ACC112 (cell line): ENCODE measurements at regions not wholly inside any gene's neighbourhood (a gene's known extent, or its start where the extent isn't known, plus 50 kb on each side); places are given as distances from the start of the nearest gene placed in this dataset.

Experiments
- H2AFZ ChIP-seq: fragments of 200-600 bp; sonication (generic); one replicate; pipeline ENCODE4 v1.6.0; 2017; ENCODE audit warnings: antibody characterized with exemption, low read length; ENCODE audit not compliant: unreplicated experiment
- H3K27ac ChIP-seq: fragments of 200-600 bp; sonication (generic); 2 replicates; pipeline ENCODE4 v1.5.1; 2014; ENCODE audit warnings: low read depth, mild to moderate bottlenecking, antibody characterized with exemption, low read length, moderate library complexity
- H3K27me3 ChIP-seq: fragments of 200-600 bp; sonication (generic); 2 replicates; pipeline ENCODE4 v1.6.1; 2014; ENCODE audit warnings: mild to moderate bottlenecking, antibody characterized with exemption, low read length, moderate library complexity, mixed read lengths; ENCODE audit not compliant: insufficient read depth
- H3K36me3 ChIP-seq: fragments of 200-600 bp; sonication (generic); 2 replicates; pipeline ENCODE4 v1.6.1; 2016; ENCODE audit warnings: mild to moderate bottlenecking, antibody characterized with exemption, low read length, moderate library complexity, mixed read lengths; ENCODE audit not compliant: insufficient read depth
- H3K4me1 ChIP-seq: fragments of 200-600 bp; sonication (generic); one replicate; pipeline ENCODE4 v1.6.1; 2016; ENCODE audit warnings: low read length, mixed read lengths; ENCODE audit not compliant: insufficient read depth, unreplicated experiment, control insufficient read depth
- H3K4me3 ChIP-seq: fragments of 200-600 bp; sonication (generic); 2 replicates; pipeline ENCODE4 v1.5.1; 2014; ENCODE audit warnings: mild to moderate bottlenecking, low read depth, low read length
- H3K79me2 ChIP-seq: fragments of 200-600 bp; sonication (generic); one replicate; pipeline ENCODE4 v1.6.0; 2016; ENCODE audit warnings: low read length; ENCODE audit not compliant: control insufficient read depth, unreplicated experiment, insufficient read depth

DNA sequence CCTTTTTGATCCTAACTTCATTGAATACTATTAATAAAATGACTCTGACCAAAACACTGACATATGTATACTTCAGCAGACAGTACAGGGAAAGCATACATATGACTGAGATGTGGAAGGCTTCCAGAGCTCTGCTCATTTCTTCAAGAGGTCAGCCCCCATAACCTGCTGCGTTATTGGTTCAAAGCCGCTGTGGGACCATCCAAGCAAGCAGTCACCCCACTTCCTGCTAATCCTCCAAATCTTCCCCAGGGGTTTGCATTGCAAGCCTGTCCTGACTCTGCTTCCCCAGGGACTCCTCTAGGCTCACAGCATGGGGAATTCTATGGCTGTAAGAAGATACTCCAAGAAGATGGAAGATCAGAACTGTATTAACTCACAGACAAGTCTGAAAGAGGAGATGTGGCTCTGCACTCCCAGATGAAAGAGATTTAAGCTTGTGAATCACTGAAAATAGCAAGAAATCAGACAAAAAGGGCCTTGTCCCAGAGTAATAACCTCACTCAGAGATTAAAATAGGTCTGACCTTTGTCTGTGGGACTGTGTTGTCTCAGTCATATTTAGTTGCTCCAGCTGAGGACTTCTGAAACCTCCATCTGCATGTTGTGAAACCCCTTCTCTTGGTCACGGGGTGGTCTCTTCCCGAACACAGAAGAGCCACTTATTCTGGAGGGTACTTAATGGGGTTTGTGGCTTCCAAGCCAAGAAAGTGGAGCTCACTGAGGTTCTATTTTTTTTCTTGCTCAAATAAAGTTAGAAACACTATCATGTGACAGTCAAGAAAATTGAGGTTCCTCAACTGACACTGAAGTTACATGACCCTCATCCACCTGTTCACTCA, 101.5 kb upstream of the MARCKS start:
- no peak overlapping the region for H3K27ac ChIP-seq
- H2AFZ ChIP-seq, result no peak overlapping the region
- no peak overlapping the region for H3K4me3 ChIP-seq
- H3K36me3 ChIP-seq, result no peaks in the 10 kb centered on the region
- no peaks in the 10 kb centered on the region for H3K79me2 ChIP-seq
- no peaks in the 10 kb centered on the region for H3K27me3 ChIP-seq
- peaks cover 3% of the 10 kb centered on the region for H3K4me1 ChIP-seq

DNA sequence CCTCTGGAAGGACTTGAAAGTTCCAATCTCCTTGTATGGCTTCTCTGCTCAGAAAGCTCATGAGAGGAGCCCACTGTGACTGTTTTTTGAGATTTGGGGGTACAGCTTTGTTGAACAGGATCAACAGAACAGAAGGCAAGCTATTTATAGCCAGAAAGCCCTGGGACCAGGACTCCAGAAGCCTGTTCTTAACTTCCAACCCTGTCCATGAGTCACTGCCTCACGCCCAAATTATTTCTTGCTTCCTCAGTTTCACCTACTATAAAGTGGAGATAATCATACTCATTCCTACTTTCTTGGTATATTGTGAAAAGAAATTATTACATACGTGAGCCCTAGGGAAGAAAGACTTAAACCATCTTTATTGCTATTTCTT, 100.9 kb upstream of the MARCKS start:
- Histone ChIP-seq H3K27me3 (no peaks in the 10 kb centered on the region), H2AFZ (no peak overlapping the region), H3K4me3 (no peak overlapping the region), H3K4me1 (peaks cover 3% of the 10 kb centered on the region), H3K79me2 (no peaks in the 10 kb centered on the region), H3K36me3 (no peaks in the 10 kb centered on the region), H3K27ac (no peak overlapping the region)

DNA sequence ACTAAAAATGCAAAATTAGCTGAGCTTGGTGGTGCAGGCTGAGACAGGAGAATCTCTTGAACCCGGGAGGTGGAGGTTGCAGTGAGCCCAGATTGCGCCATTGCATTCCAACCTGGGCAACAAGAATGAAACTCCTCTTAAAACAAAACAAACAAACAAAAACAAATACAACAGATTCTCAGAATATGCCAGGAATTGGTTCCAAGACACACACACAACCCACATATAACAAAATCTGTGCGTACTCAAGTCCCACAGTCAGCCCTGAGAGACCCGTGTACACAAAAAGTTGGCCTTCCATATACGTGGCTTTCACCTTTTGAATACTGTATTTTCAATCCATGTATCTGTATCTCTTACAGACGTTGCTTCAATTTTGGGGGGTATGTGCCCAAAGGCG, 98.9 kb upstream of the MARCKS start:
- H3K4me3 ChIP-seq, result no peak overlapping the region
- H3K27me3 ChIP-seq, result no peaks in the 10 kb centered on the region
- no peak overlapping the region for H2AFZ ChIP-seq
- H3K79me2 ChIP-seq, result no peaks in the 10 kb centered on the region
- H3K36me3 ChIP-seq, result no peaks in the 10 kb centered on the region
- H3K4me1 ChIP-seq, result peaks cover 9% of the 10 kb centered on the region
- H3K27ac ChIP-seq, result no peak overlapping the region

DNA sequence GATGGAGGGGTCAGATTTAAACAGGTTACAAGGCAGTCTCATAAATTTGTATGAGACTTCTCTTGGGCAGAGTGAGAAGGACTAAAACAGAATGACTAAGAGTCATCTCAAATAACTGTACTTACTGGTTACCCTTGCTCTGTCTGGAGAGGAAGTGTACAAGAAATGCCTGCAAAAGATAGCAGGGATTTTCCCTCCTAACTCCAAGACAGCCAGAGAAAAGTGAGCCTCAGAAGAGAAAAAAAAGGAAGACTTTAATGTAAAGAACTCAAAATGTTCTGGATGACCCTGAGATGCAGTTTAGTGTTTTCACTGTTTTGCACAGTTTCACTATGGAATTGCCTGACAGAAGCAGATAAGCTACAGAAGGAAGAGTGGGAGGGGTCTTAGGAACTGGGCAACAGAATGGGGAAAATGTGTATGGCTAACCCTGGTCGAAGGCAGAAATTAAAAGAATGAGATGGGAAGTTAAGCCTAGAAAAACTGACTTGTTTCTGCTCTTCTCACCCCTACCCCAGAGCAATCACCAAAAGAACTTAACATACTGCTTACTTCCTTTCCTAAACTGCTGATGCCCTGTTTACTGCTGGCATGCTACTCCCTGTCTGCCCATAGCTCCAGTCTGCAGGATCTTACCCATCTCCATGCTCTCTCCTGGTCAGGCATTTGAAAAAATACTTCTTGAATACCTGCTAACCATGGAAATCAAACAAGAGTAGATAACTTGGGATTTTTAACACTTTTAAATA, 98.1 kb upstream of the MARCKS start:
- Histone ChIP-seq H3K36me3 (no peaks in the 10 kb centered on the region), H3K4me3 (no peak overlapping the region), H3K79me2 (no peaks in the 10 kb centered on the region), H3K27ac (no peak overlapping the region), H3K4me1 (peaks cover 17% of the 10 kb centered on the region), H3K27me3 (no peaks in the 10 kb centered on the region), H2AFZ (no peak overlapping the region)

DNA sequence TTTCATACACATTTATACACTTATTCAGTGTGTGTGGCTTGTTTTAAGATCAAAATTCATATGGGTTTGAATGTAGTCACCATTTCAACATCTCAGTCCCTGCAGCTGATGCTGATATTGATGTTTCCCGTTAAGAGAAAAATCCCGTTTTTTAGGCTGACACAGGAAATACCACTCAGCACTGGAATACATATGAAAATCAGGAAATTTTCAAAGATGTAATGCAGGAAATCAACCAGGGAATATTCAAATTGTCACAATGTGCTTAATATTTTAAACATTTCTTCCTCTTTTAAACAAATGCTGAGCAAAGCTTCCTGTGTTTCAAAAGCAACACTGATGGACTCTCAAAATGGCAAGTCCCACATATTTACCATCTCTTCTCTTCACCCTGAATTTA, 94.5 kb upstream of the MARCKS start:
- no peak overlapping the region for H3K4me3 ChIP-seq
- H3K4me1 ChIP-seq, result peaks cover 18% of the 10 kb centered on the region
- H3K27ac ChIP-seq, result peak overlapping the region; percentile 71; the same call in 1 of the 2 replicates
- no peaks in the 10 kb centered on the region for H3K79me2 ChIP-seq
- no peaks in the 10 kb centered on the region for H3K27me3 ChIP-seq
- H3K36me3 ChIP-seq, result no peaks in the 10 kb centered on the region
- no peak overlapping the region for H2AFZ ChIP-seq

DNA sequence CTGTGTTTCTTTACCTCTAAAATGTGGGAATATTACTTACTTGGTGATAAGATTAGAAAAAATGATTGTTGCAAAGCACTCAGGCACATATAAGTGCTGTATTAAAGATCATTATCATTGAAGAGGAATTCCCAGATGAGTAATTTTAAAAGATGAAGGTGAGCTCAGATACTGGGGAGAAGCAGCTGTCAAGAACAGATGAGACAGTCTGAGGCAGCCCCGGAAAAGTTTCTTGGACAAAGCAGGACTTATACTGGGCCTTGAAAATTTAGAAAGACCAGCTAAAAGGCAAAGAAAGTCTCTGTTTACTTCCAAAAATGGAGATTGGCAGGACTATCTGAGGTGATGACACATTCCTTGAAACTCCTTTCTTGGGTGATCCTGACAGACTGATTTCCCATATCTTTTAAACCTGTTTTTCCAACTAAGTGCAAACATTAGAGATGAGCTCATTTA, 93.8 kb upstream of the MARCKS start:
- H3K27me3 ChIP-seq, result no peaks in the 10 kb centered on the region
- H3K36me3 ChIP-seq, result no peaks in the 10 kb centered on the region
- no peak overlapping the region for H3K4me3 ChIP-seq
- peak overlapping the region; percentile 73 for H2AFZ ChIP-seq
- no peaks in the 10 kb centered on the region for H3K79me2 ChIP-seq
- H3K27ac ChIP-seq, result peak overlapping the region; percentile 71
- peaks cover 18% of the 10 kb centered on the region for H3K4me1 ChIP-seq

DNA sequence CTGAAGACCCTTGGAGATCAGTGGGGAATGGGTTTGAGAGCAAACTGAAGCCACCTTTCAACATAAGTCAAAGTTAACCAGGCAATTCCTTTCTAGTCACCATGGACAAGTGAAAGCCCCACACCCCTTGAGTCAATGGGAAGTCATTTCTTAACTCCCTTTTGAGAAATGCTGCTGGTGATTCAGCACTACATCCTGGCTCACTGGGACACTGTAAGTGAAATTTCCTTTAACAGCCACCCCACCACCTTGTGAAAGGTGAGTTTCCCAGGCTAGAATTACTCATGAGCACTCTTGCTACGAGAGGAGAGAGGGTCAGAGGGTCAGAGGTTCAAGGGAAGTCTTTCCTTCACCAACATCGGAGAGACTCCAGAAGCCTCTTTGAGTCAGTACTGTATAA, 93.3 kb upstream of the MARCKS start:
- H3K36me3 ChIP-seq, result no peaks in the 10 kb centered on the region
- no peak overlapping the region for H3K4me3 ChIP-seq
- H3K79me2 ChIP-seq, result no peaks in the 10 kb centered on the region
- H3K27me3 ChIP-seq, result no peaks in the 10 kb centered on the region
- H2AFZ ChIP-seq, result peak overlapping the region; percentile 73
- peaks cover 17% of the 10 kb centered on the region for H3K4me1 ChIP-seq
- peak overlapping the region; percentile 71 for H3K27ac ChIP-seq

DNA sequence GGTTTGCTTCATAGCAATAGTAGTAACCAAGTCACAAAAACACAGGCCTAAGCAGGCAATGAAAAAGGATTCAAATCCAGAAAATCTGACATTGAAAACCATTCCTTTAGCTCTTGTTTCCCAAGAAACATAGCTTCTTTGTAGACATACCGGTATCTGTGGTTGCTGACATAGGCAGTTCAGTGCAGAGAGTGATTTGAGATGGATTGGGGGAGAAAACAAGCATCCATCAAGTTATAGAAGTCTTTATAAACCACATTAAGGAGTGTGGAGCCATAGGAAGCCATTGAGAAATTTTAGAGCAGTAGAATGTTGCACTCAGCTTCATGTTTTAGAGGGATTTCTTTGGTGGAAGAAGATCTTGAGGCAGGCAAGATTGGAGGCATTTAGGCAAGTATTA, 91.2 kb upstream of the MARCKS start:
- no peaks in the 10 kb centered on the region for H3K36me3 ChIP-seq
- no peak overlapping the region for H3K27ac ChIP-seq
- H3K79me2 ChIP-seq, result no peaks in the 10 kb centered on the region
- no peak overlapping the region for H3K4me3 ChIP-seq
- H2AFZ ChIP-seq, result peak overlapping the region; percentile 51
- peaks cover 16% of the 10 kb centered on the region for H3K4me1 ChIP-seq
- H3K27me3 ChIP-seq, result no peaks in the 10 kb centered on the region

DNA sequence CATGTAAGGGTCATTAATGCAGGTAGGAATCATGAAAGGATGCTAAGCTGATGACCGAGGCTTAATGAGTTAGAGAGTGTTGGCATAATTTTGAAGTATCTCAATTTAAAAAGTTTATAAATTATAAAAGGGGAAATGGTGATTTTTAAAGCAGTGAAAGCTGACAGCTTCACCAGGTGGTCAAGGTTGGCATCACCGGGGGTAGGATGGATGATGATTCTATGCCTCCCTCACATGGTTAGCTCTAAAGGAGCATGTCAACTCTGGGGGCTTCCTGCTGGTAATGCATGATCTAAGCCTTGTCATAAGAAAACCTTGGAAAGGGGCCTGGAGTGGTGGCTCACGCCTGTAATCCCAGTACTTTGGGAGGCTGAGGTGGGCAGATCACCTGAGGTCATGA, 89.2 kb upstream of the MARCKS start:
- Histone ChIP-seq H3K27ac (no peak overlapping the region), H3K27me3 (no peaks in the 10 kb centered on the region), H2AFZ (no peak overlapping the region), H3K36me3 (no peaks in the 10 kb centered on the region), H3K79me2 (no peaks in the 10 kb centered on the region), H3K4me1 (peaks cover 17% of the 10 kb centered on the region), H3K4me3 (no peak overlapping the region)

DNA sequence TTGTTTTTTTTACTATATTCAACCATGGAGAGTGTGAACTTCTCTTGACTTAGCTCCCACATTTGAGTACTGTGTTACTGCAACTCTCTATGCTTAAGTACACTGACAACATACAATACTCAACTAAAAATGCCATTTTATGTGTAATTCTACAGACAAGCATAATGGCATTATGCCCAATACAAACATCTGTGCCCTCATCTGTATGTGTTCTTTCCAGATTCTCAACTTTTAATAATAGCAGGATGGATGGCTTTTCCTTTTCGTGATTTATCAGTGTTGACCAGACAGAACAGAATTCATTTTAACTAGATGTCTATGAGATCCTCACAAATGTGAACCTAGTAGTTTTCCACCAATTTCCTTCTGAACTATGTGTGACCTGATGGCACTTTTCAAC, 84.2 kb upstream of the MARCKS start:
- H2AFZ ChIP-seq, result no peak overlapping the region
- no peaks in the 10 kb centered on the region for H3K79me2 ChIP-seq
- peak overlapping the region; percentile 20; the same call in 1 of the 2 replicates for H3K27ac ChIP-seq
- H3K4me1 ChIP-seq, result peaks cover 20% of the 10 kb centered on the region
- no peaks in the 10 kb centered on the region for H3K27me3 ChIP-seq
- no peaks in the 10 kb centered on the region for H3K36me3 ChIP-seq
- H3K4me3 ChIP-seq, result no peak overlapping the region
